H9 (cell line): ENCODE measurements at regions not wholly inside any gene's neighbourhood (a gene's known extent, or its start where the extent isn't known, plus 50 kb on each side); places are given as distances from the start of the nearest gene placed in this dataset.

ENCODE experiments used
- DNase-seq: peaks from one replicate; pipeline ENCODE4 v3.0.0-alpha.2; 2017
- H2AFZ ChIP-seq: one replicate; pipeline ENCODE4 v1.6.1; 2013; ENCODE audit warnings: mild to moderate bottlenecking, low read length, control low read depth, moderate library complexity
- H2AK5ac ChIP-seq: 2 replicates; pipeline ENCODE4 v1.6.1; 2013; ENCODE audit warnings: low read length, control low read depth, mixed read lengths; ENCODE audit not compliant: insufficient read length
- H2BK120ac ChIP-seq: one replicate; pipeline ENCODE4 v1.6.1; 2013; ENCODE audit warnings: low read depth, mild to moderate bottlenecking, low read length, control low read depth, inconsistent platforms; ENCODE audit not compliant: poor library complexity, severe bottlenecking
- H2BK12ac ChIP-seq: 2 replicates; pipeline ENCODE4 v1.6.1; 2013; ENCODE audit warnings: low read length, control low read depth, mixed read lengths, low read depth; ENCODE audit not compliant: insufficient read length
- H2BK15ac ChIP-seq: 2 replicates; pipeline ENCODE4 v1.6.1; 2013; ENCODE audit warnings: low read depth, low read length, control low read depth
- H2BK20ac ChIP-seq: one replicate; pipeline ENCODE4 v1.6.1; 2013; ENCODE audit warnings: low read depth, mild to moderate bottlenecking, low read length, control low read depth, inconsistent platforms; ENCODE audit not compliant: poor library complexity, severe bottlenecking
- H2BK5ac ChIP-seq: 2 replicates; pipeline ENCODE4 v1.6.1; 2013; ENCODE audit warnings: low read length, control low read depth, mixed read lengths; ENCODE audit not compliant: insufficient read length
- H3K14ac ChIP-seq: 2 replicates; pipeline ENCODE4 v1.6.1; 2013; ENCODE audit warnings: low read length, control low read depth; ENCODE audit not compliant: insufficient read depth
- H3K18ac ChIP-seq: 2 replicates; pipeline ENCODE4 v1.6.1; 2013; ENCODE audit warnings: low read depth, mild to moderate bottlenecking, mixed read lengths, low read length, control low read depth; ENCODE audit not compliant: insufficient read length
- H3K23ac ChIP-seq: 2 replicates; pipeline ENCODE4 v1.6.1; 2013; ENCODE audit warnings: low read length, control low read depth, mixed read lengths, low read depth; ENCODE audit not compliant: insufficient read length
- H3K23me2 ChIP-seq: 2 replicates; pipeline ENCODE4 v1.6.1; 2013; ENCODE audit warnings: low read depth, mild to moderate bottlenecking, mixed read lengths, low read length, control low read depth; ENCODE audit not compliant: insufficient read length, poor library complexity, severe bottlenecking
- H3K27ac ChIP-seq: 2 replicates; pipeline ENCODE4 v1.5.1; 2013; ENCODE audit warnings: low read length, control low read depth, mixed read lengths, low read depth; ENCODE audit not compliant: insufficient read length
- H3K27me3 ChIP-seq: 2 replicates; pipeline ENCODE4 v1.6.1; 2013; ENCODE audit warnings: low read length, control low read depth, inconsistent platforms; ENCODE audit not compliant: insufficient read depth
- H3K4ac ChIP-seq: 2 replicates; pipeline ENCODE4 v1.6.1; 2013; ENCODE audit warnings: low read depth, mild to moderate bottlenecking, control low read depth, inconsistent platforms, low read length, moderate library complexity
- H3K4me1 ChIP-seq: 2 replicates; pipeline ENCODE4 v1.6.1; 2013; ENCODE audit warnings: low read length, control low read depth, inconsistent platforms; ENCODE audit not compliant: insufficient read depth
- H3K4me2 ChIP-seq: 2 replicates; pipeline ENCODE4 v1.6.1; 2013; ENCODE audit warnings: low read length, control low read depth, mixed read lengths; ENCODE audit not compliant: insufficient read length, insufficient read depth
- H3K56ac ChIP-seq: 2 replicates; pipeline ENCODE4 v1.6.1; 2013; ENCODE audit warnings: low read depth, mild to moderate bottlenecking, mixed read lengths, low read length, control low read depth; ENCODE audit not compliant: insufficient read length
- H3K79me1 ChIP-seq: 2 replicates; pipeline ENCODE4 v1.6.1; 2013; ENCODE audit warnings: low read depth, mild to moderate bottlenecking, moderate library complexity, low read length, control low read depth, inconsistent platforms; ENCODE audit not compliant: insufficient read depth, poor library complexity, severe bottlenecking
- H3K79me2 ChIP-seq: 2 replicates; pipeline ENCODE4 v1.6.1; 2013; ENCODE audit warnings: low read length, control low read depth, inconsistent platforms; ENCODE audit not compliant: insufficient read depth
- H3K9ac ChIP-seq: 2 replicates; pipeline ENCODE4 v1.6.1; 2013; ENCODE audit warnings: low read length, control low read depth, mixed read lengths; ENCODE audit not compliant: insufficient read length; ENCODE audit errors: extremely low read depth
- H3K9me3 ChIP-seq: one replicate; pipeline ENCODE4 v1.6.1; 2013; ENCODE audit warnings: low read depth, low read length, inconsistent platforms; ENCODE audit not compliant: control insufficient read depth
- H3T11ph ChIP-seq: one replicate; pipeline ENCODE4 v1.6.1; 2013; ENCODE audit warnings: mild to moderate bottlenecking, low read length, control low read depth, inconsistent platforms
- H4K20me1 ChIP-seq: one replicate; pipeline ENCODE4 v1.6.1; 2013; ENCODE audit not compliant: control insufficient read depth, insufficient read length, insufficient read depth
- H4K5ac ChIP-seq: 2 replicates; pipeline ENCODE4 v1.6.1; 2013; ENCODE audit warnings: low read depth, mild to moderate bottlenecking, mixed read lengths, low read length, control low read depth; ENCODE audit not compliant: insufficient read length
- H4K8ac ChIP-seq: replicated peaks from 2 replicates; pipeline ENCODE4 v1.6.1; 2013; ENCODE audit warnings: low read length, control low read depth, mixed read lengths, low read depth; ENCODE audit not compliant: insufficient read length
- H4K91ac ChIP-seq: 2 replicates; pipeline ENCODE4 v1.6.1; 2013; ENCODE audit warnings: low read depth, mild to moderate bottlenecking, moderate library complexity, mixed read lengths, low read length, control low read depth; ENCODE audit not compliant: insufficient read length
- H3K27ac Mint-ChIP-seq, 3 experiments: 2 replicates in 2 of 3; 3 replicates in 1 of 3; pipeline ENCODE4 v1.8.0; 2020 to 2021; ENCODE audit warnings: mixed read lengths in 3 of 3, mild to moderate bottlenecking in 1 of 3, moderate library complexity in 1 of 3
- H3K27me3 Mint-ChIP-seq: 2 replicates; pipeline ENCODE4 v1.8.0; 2021; ENCODE audit warnings: low read depth, mild to moderate bottlenecking, moderate library complexity, mixed read lengths
- H3K36me3 Mint-ChIP-seq, 3 experiments: 2 replicates in 2 of 3; 3 replicates in 1 of 3; pipeline ENCODE4 v1.8.0; 2020 to 2021; ENCODE audit warnings: low read depth in 3 of 3, mixed read lengths in 3 of 3; ENCODE audit not compliant: insufficient read depth in 1 of 3
- H3K4me1 Mint-ChIP-seq, 2 experiments: 2 replicates each; pipeline ENCODE4 v1.8.0; 2020; ENCODE audit warnings: mixed read lengths in 2 of 2
- H3K4me3 Mint-ChIP-seq, 2 experiments: 2 replicates in 1 of 2; 3 replicates in 1 of 2; pipeline ENCODE4 v1.8.0; 2020 to 2021; ENCODE audit warnings: mild to moderate bottlenecking in 2 of 2, mixed read lengths in 2 of 2, moderate library complexity in 1 of 2
- H3K9me3 Mint-ChIP-seq, 2 experiments: 2 replicates in 1 of 2; 3 replicates in 1 of 2; pipeline ENCODE4 v1.8.0; 2020; ENCODE audit warnings: mild to moderate bottlenecking in 2 of 2, mixed read lengths in 2 of 2, moderate library complexity in 1 of 2
- WGBS: extraction: QIAGEN DNeasy Blood & Tissue Kit; methylation state at CpG from one replicate; pipeline ENCODE4 v1.1.7; 2013; ENCODE audit warnings: missing lambda C conversion rate, low lambda C conversion rate, mixed read lengths; ENCODE audit not compliant: insufficient read length; ENCODE audit errors: extremely low coverage; 5-methylcytosine and 5-hydroxymethylcytosine counted together
- TF ChIP-seq, protein P1 (sequence below): fragments of 200-600 bp; sonication (generic); conservative IDR thresholded peaks from 3 replicates; pipeline ENCODE4 v1.8.0; 2021; ENCODE audit warnings: antibody characterized with exemption, mild to moderate bottlenecking

DNA sequence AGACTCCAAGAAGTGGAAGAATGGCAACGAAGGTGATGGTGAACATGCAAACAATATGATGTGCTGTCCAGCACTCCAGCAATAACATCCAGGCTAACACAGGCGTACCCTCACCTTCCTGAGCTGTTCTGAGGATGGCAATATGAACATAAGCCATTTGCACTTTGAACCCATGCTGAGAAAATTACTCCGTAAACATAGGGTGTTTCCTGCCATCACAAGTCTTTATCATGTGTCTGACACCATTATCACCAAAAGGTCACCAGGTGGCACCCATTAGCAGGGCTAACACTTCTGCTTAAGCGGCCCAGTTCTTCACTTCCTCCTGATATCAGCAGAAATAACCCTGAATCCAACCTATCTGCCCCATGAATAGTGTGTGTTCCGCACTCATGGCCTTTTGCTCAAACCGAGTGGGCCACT, 482.8 kb downstream of the MED13L start:
- Histone ChIP-seq H3K56ac (no peak overlapping the region), H3K27me3 (no peaks in the 10 kb centered on the region), H3K27ac (no peak overlapping the region), H4K20me1 (no peaks in the 10 kb centered on the region), H2AK5ac (no peak overlapping the region), H4K8ac (no peak overlapping the region), H3K9ac (no peak overlapping the region), H2BK20ac (no peak overlapping the region), H4K5ac (no peak overlapping the region), H3K4me1 (no peaks in the 10 kb centered on the region), H2BK5ac (no peak overlapping the region), H2BK15ac (no peak overlapping the region), H3T11ph (no peak overlapping the region), H3K9me3 (no peaks in the 10 kb centered on the region), H3K79me2 (no peaks in the 10 kb centered on the region), H4K91ac (no peak overlapping the region), H3K4me2 (no peak overlapping the region), H2BK12ac (no peak overlapping the region), H3K79me1 (no peaks in the 10 kb centered on the region), H3K18ac (no peak overlapping the region), H3K4ac (no peak overlapping the region), H2BK120ac (no peak overlapping the region), H3K23ac (no peak overlapping the region), H2AFZ (no peak overlapping the region), H3K23me2 (no peaks in the 10 kb centered on the region), H3K14ac (no peak overlapping the region)
- Mint-ChIP-seq H3K27ac (no peak overlapping the region), H3K36me3 (peaks cover 0 to 1% (median 0%) of the 10 kb centered on the region in 3 experiments; a peak in 2 of 7 replicates), H3K4me3 (no peak overlapping the region), H3K4me1 (no peaks in the 10 kb centered on the region), H3K9me3 (peaks cover 5 to 7% of the 10 kb centered on the region in 2 experiments; a peak in 4 of 5 replicates), H3K27me3 (peaks cover 6% of the 10 kb centered on the region)
- DNase-seq: no peak
- TF ChIP-seq, protein P1, sequence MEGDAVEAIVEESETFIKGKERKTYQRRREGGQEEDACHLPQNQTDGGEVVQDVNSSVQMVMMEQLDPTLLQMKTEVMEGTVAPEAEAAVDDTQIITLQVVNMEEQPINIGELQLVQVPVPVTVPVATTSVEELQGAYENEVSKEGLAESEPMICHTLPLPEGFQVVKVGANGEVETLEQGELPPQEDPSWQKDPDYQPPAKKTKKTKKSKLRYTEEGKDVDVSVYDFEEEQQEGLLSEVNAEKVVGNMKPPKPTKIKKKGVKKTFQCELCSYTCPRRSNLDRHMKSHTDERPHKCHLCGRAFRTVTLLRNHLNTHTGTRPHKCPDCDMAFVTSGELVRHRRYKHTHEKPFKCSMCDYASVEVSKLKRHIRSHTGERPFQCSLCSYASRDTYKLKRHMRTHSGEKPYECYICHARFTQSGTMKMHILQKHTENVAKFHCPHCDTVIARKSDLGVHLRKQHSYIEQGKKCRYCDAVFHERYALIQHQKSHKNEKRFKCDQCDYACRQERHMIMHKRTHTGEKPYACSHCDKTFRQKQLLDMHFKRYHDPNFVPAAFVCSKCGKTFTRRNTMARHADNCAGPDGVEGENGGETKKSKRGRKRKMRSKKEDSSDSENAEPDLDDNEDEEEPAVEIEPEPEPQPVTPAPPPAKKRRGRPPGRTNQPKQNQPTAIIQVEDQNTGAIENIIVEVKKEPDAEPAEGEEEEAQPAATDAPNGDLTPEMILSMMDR: peak; percentile 34; the same call in 2 of the 3 replicates
- no CpG with 5 or more reads among the region's 6 CpGs for WGBS
